PC-9 (cell line): ENCODE measurements at regions not wholly inside any gene's neighbourhood (a gene's known extent, or its start where the extent isn't known, plus 50 kb on each side); places are given as distances from the start of the nearest gene placed in this dataset.

Experiments
- BruUV-seq: library from RNA; stranded (reverse); fragments of 400-500 nt; replicated peaks from 2 replicates; lab custom pipeline; 2021; lab: Mats Ljungman, UMichigan
- CTCF ChIA-PET: fragments of 300-600 bp; sonication (Branson Sonifier 250); formaldehyde crosslinking; loops from one replicate; lab custom pipeline; 2022; ENCODE audit warnings: antibody characterized with exemption; lab: Charles Lee
- POLR2A ChIA-PET: fragments of 300-600 bp; sonication (Branson Sonifier 250); formaldehyde crosslinking; loops from one replicate; lab custom pipeline; 2022; ENCODE audit warnings: antibody characterized with exemption; ENCODE audit not compliant: unreplicated experiment; lab: Charles Lee
- DNase-seq, 2 experiments: peaks; one replicate each; pipeline versions ENCODE4 v3.0.0 to v3.0.0-alpha.2; 2015 to 2022; ENCODE audit warnings: mixed read lengths in 1 of 2
- H2AFZ ChIP-seq: fragments of 200-600 bp; sonication (generic); 2 replicates; pipeline ENCODE4 v1.8.1; 2017; ENCODE audit warnings: antibody characterized with exemption
- H3F3A ChIP-seq: fragments of 200-600 bp; sonication (generic); 2 replicates; pipeline ENCODE4 v1.8.1; 2017; ENCODE audit warnings: antibody characterized with exemption, mild to moderate bottlenecking, low read depth; ENCODE audit not compliant: insufficient read depth
- H3K27ac ChIP-seq: fragments of 200-600 bp; sonication (generic); 2 replicates; pipeline ENCODE4 v1.6.1; 2016; ENCODE audit warnings: mixed run types
- H3K27me3 ChIP-seq: fragments of 200-600 bp; sonication (generic); 2 replicates; pipeline ENCODE4 v1.6.1; 2016; ENCODE audit warnings: low read depth, mixed run types; ENCODE audit not compliant: insufficient read depth
- H3K36me3 ChIP-seq: fragments of 200-600 bp; sonication (generic); 2 replicates; pipeline ENCODE4 v1.6.1; 2016; ENCODE audit warnings: low read depth, mixed run types
- H3K4me1 ChIP-seq: fragments of 200-600 bp; sonication (generic); replicated peaks from 2 replicates; pipeline ENCODE4 v1.6.1; 2016; ENCODE audit warnings: mixed run types; ENCODE audit not compliant: insufficient read depth
- H3K4me2 ChIP-seq: fragments of 200-600 bp; sonication (generic); 2 replicates; pipeline ENCODE4 v1.6.1; 2017; ENCODE audit warnings: mixed run types
- H3K4me3 ChIP-seq: fragments of 200-600 bp; sonication (generic); 2 replicates; pipeline ENCODE4 v1.6.1; 2016; ENCODE audit warnings: mixed run types
- H3K79me2 ChIP-seq: fragments of 200-600 bp; sonication (generic); 2 replicates; pipeline ENCODE4 v1.6.1; 2017; ENCODE audit warnings: low read depth, mixed run types
- H3K9me2 ChIP-seq: fragments of 200-600 bp; sonication (generic); 2 replicates; pipeline ENCODE4 v1.8.1; 2017; ENCODE audit warnings: mild to moderate bottlenecking; ENCODE audit not compliant: insufficient read depth
- H3K9me3 ChIP-seq: fragments of 200-600 bp; sonication (generic); 2 replicates; pipeline ENCODE4 v1.8.1; 2016; ENCODE audit warnings: low read depth; ENCODE audit not compliant: insufficient read depth
- H4K20me1 ChIP-seq: fragments of 200-600 bp; sonication (generic); 2 replicates; pipeline ENCODE4 v1.8.1; 2017; ENCODE audit not compliant: insufficient read depth
- CTCF ChIP-seq: fragments of 200-600 bp; sonication (generic); conservative IDR thresholded peaks from 2 replicates; pipeline ENCODE4 v1.6.1; 2017; ENCODE audit warnings: mixed run types, antibody characterized with exemption, mild to moderate bottlenecking, moderate library complexity
- EZH2 ChIP-seq: fragments of 200-600 bp; sonication (generic); IDR thresholded peaks from 2 replicates; pipeline ENCODE4 v1.8.0; 2017; ENCODE audit warnings: antibody characterized with exemption, low read depth
- intact Hi-C: fragments of 100-400 bp; cut with micrococcal nuclease; formaldehyde crosslinking; loops from one replicate; pipeline ENCODE4 v1.10.0; 2022; ENCODE audit not compliant: unreplicated experiment

GRCh38 chr2:183536290-183536689, 412.0 kb downstream of the NUP35 start:
- Histone ChIP-seq H3F3A (no peaks in the 10 kb centered on the region), H3K27ac (no peak overlapping the region), H3K9me2 (no peaks in the 10 kb centered on the region), H3K36me3 (no peaks in the 10 kb centered on the region), H3K27me3 (no peaks in the 10 kb centered on the region), H3K9me3 (no peaks in the 10 kb centered on the region), H3K4me1 (peaks cover 6% of the 10 kb centered on the region; the same call in 1 of the 2 replicates), H3K79me2 (no peaks in the 10 kb centered on the region), H4K20me1 (no peaks in the 10 kb centered on the region), H2AFZ (no peak overlapping the region), H3K4me3 (no peak overlapping the region), H3K4me2 (no peak overlapping the region)
- ChIA-PET CTCF (no interaction called here), POLR2A (no interaction called here)
- no TSS peak for BruUV-seq
- intact Hi-C loops: no loop called here
- TF ChIP-seq EZH2: no peak
- no peak for TF ChIP-seq CTCF
- no peak for DNase-seq

GRCh38 chr2:183536714-183537113, 412.5 kb downstream of the NUP35 start:
- POLR2A ChIA-PET: no interaction called here

GRCh38 chr2:183541766-183542165, 417.5 kb downstream of the NUP35 start:
- ChIA-PET POLR2A (no interaction called here), CTCF (no interaction called here)
- Histone ChIP-seq H3K9me3 (no peaks in the 10 kb centered on the region), H3K79me2 (no peaks in the 10 kb centered on the region), H3K4me1 (no peaks in the 10 kb centered on the region), H3K27me3 (no peaks in the 10 kb centered on the region), H4K20me1 (no peaks in the 10 kb centered on the region), H3K4me3 (no peak overlapping the region), H3K9me2 (no peaks in the 10 kb centered on the region), H2AFZ (no peak overlapping the region), H3F3A (no peaks in the 10 kb centered on the region), H3K27ac (no peak overlapping the region), H3K4me2 (no peak overlapping the region), H3K36me3 (no peaks in the 10 kb centered on the region)
- BruUV-seq: no TSS peak
- intact Hi-C loops: no loop called here
- no peak for DNase-seq
- TF ChIP-seq EZH2 (no peak), CTCF (no peak)

More at GRCh38 chr2:183536714-183537113, 412.5 kb downstream of the NUP35 start:
- BruUV-seq: no TSS peak
- Histone ChIP-seq H3K27me3 (no peaks in the 10 kb centered on the region), H3K4me1 (peaks cover 6% of the 10 kb centered on the region; the same call in 1 of the 2 replicates), H3K27ac (no peak overlapping the region), H3K4me2 (no peak overlapping the region), H2AFZ (no peak overlapping the region), H3K4me3 (no peak overlapping the region), H3K36me3 (no peaks in the 10 kb centered on the region), H3F3A (no peaks in the 10 kb centered on the region), H4K20me1 (no peaks in the 10 kb centered on the region), H3K9me3 (no peaks in the 10 kb centered on the region), H3K9me2 (no peaks in the 10 kb centered on the region), H3K79me2 (no peaks in the 10 kb centered on the region)
- DNase-seq: no peak
- intact Hi-C loops: no loop called here
- CTCF ChIA-PET: no interaction called here
- TF ChIP-seq CTCF: no peak
- no peak for TF ChIP-seq EZH2
